ENCODE measurements at regions not wholly inside any gene's neighbourhood (a gene's known extent, or its start where the extent isn't known, plus 50 kb on each side); places are given as distances from the start of the nearest gene placed in this dataset.
A peak's percentile ranks its signal among the peaks of the same experiment; 100 is the strongest.

DNA sequence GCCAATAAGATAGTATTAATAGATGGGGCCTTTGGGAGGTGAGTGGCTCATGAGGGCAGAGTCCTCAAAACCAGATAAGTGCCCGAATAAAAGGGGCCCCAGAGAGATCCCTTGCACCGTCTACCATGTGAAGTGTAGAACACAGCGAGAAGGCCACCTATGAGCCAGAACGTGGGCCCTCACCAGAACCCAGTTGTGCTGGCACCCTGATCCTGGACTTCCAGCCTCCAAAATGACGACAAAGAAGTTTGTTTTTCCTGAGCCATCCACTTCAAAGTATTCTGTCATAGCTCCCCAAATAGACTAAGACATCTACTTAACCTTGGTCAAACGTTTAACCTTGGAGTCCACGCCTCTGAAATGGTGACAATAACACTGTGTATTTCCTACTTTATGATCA is 158.1 kb downstream of the EFNB2 start:
- H3K4me3 ChIP-seq = no peak overlapping the region
- H3K36me3 ChIP-seq = no peaks in the 10 kb centered on the region
- TF ChIP-seq, protein P1, sequence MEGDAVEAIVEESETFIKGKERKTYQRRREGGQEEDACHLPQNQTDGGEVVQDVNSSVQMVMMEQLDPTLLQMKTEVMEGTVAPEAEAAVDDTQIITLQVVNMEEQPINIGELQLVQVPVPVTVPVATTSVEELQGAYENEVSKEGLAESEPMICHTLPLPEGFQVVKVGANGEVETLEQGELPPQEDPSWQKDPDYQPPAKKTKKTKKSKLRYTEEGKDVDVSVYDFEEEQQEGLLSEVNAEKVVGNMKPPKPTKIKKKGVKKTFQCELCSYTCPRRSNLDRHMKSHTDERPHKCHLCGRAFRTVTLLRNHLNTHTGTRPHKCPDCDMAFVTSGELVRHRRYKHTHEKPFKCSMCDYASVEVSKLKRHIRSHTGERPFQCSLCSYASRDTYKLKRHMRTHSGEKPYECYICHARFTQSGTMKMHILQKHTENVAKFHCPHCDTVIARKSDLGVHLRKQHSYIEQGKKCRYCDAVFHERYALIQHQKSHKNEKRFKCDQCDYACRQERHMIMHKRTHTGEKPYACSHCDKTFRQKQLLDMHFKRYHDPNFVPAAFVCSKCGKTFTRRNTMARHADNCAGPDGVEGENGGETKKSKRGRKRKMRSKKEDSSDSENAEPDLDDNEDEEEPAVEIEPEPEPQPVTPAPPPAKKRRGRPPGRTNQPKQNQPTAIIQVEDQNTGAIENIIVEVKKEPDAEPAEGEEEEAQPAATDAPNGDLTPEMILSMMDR (IDR thresholded peaks at IDR 0.05; ENCODE audit: low read depth, low read length) = no peak
- H3K4me1 ChIP-seq (ENCODE audit: low read depth) = peaks cover 17% of the 10 kb centered on the region
- no peak for DNase-seq (ENCODE audit: low read depth in 1 of 2, low spot score in 1 of 2)
- H3K9me3 ChIP-seq (ENCODE audit: low read depth) = no peaks in the 10 kb centered on the region
- no peaks in the 10 kb centered on the region for H3K27me3 ChIP-seq
- H3K27ac ChIP-seq = no peak overlapping the region

DNA sequence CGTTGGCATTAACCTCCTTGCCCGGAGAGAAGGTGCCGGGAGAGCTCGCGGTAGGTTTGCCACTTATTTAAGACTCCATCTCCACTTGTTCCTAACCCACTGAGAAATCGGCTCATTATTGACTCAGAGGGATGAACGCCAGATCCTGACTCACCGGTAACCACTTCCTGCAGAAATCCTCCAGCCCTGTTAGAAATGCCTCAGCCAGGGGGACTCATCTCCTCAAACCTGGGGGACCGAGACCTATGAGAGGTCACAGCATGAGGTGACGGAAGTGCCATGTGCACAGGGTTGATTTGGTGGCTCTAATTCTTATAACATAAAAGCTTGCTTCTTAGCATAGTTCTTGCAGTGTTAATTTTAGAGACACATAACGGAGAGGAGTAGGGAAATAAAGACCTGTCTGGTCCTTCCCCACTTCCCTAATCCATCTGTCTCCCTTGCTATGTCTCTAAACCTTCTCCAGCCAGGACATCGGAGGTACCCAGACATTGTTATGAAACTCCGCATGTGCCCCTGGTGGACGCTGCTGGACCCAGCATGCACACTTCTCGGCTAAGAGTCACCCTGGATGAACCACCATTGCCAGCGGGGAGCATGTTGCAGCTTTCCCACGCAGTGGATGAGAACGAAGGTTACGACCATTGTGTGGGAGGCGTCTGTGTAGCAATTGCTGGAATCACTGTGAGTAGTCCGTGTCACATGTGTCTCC is 158.9 kb downstream of the EFNB2 start:
- TF ChIP-seq, protein P1 (IDR thresholded peaks at IDR 0.05; ENCODE audit: low read depth, low read length) = peak; percentile 44
- H3K27me3 ChIP-seq = no peaks in the 10 kb centered on the region
- peak in 1 of 2 donors; percentile 91 for DNase-seq (ENCODE audit: low read depth in 1 of 2, low spot score in 1 of 2)
- no peaks in the 10 kb centered on the region for H3K9me3 ChIP-seq (ENCODE audit: low read depth)
- no peaks in the 10 kb centered on the region for H3K36me3 ChIP-seq
- H3K27ac ChIP-seq = no peak overlapping the region
- H3K4me1 ChIP-seq (ENCODE audit: low read depth) = peaks cover 15% of the 10 kb centered on the region
- no peak overlapping the region for H3K4me3 ChIP-seq

DNA sequence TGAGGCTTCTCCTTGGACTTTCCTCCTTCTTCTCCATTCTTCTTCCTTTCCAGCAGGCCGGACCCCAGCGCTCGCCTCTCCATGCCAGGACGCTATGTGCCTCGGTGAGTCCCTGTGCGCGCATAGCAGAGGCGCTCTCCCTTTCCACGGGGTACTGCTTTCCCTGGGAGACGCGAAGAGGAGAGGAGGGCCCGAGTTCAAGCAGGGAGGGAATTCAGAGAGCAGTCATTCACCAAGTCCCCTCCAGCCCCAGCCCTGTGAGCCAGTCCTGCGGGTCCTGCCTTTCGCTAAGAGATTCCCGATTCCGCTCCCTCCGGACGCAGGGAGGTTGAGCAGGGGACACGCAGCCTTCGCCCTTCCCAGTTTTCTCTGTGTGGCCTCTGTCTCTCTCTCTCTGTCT is 160.4 kb downstream of the EFNB2 start:
- Histone ChIP-seq H3K4me1 (ENCODE audit: low read depth) (no peaks in the 10 kb centered on the region), H3K27me3 (no peaks in the 10 kb centered on the region)
- TF ChIP-seq, protein P1 (IDR thresholded peaks at IDR 0.05; ENCODE audit: low read depth, low read length) = no peak

DNA sequence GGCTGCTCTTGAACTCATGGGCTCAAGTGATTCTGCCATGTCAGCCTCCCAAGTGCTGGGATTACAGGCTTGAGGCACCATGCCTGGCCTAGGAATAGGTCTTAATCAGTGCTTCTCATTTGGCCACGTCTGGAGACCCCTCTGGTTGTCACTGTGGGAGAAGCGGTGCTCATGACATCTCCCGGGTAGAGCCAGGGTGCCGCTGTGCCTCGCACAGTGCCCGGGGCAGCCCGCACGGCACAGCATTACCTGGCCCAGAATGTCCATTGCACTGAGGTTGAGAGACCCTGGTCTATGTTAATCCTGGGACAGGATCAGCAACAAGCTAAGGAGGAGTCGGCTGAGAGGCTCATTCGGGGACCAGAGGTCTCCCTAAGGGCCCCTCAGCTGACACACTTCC is 160.8 kb downstream of the EFNB2 start:
- no peak for DNase-seq (ENCODE audit: low read depth in 1 of 2, low spot score in 1 of 2)
- Histone ChIP-seq H3K9me3 (ENCODE audit: low read depth) (no peaks in the 10 kb centered on the region), H3K36me3 (no peaks in the 10 kb centered on the region), H3K27me3 (no peaks in the 10 kb centered on the region), H3K4me1 (ENCODE audit: low read depth) (no peaks in the 10 kb centered on the region), H3K27ac (no peak overlapping the region), H3K4me3 (no peak overlapping the region)
- TF ChIP-seq, protein P1 (IDR thresholded peaks at IDR 0.05; ENCODE audit: low read depth, low read length) = no peak

More for the DNA sequence above, 160.4 kb downstream of the EFNB2 start:
- no peaks in the 10 kb centered on the region for H3K9me3 ChIP-seq (ENCODE audit: low read depth)
- DNase-seq (ENCODE audit: low read depth in 1 of 2, low spot score in 1 of 2) = no peak
- no peak overlapping the region for H3K27ac ChIP-seq
- H3K4me3 ChIP-seq = no peak overlapping the region
- H3K36me3 ChIP-seq = no peaks in the 10 kb centered on the region

DNA sequence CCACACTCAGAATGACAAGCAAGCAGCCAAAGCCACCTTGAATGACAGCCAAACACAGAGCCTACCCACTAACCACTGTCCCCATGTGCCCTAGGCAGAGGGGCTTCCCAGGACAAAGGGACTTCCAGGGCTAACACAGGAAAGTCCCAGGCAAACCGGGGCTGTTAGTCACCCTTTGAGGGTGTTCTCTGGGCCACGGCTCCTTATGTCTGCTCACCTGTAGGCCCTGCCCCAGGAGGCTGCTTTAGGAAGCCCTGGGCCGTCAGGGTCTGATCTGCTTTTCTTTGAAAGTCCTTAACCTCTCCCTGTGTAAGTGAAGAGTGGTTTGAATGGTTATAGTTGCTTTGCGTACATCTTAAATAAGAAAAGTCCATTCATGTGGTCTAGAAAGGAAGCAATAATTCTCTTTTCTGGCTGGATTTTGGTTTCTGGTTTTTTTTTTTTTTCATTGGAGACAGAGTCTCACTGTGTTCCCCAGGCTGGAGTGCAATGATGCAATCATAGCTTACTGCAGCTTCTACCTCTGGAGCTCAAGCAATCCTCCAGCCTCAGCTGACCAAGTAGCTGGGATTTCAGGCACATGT is 161.4 kb downstream of the EFNB2 start:
- no peak overlapping the region for H3K27ac ChIP-seq
- H3K4me1 ChIP-seq (ENCODE audit: low read depth) = no peaks in the 10 kb centered on the region
- H3K27me3 ChIP-seq = no peaks in the 10 kb centered on the region
- TF ChIP-seq, protein P1 (IDR thresholded peaks at IDR 0.05; ENCODE audit: low read depth, low read length) = no peak
- H3K36me3 ChIP-seq = no peaks in the 10 kb centered on the region
- H3K9me3 ChIP-seq (ENCODE audit: low read depth) = no peaks in the 10 kb centered on the region
- DNase-seq (ENCODE audit: low read depth in 1 of 2, low spot score in 1 of 2) = peak in 1 of 2 donors; percentile 84
- no peak overlapping the region for H3K4me3 ChIP-seq

Data from cardiac muscle cell (in vitro differentiated cells and primary cell).